PC-9 (cell line): ENCODE measurements at regions not wholly inside any gene's neighbourhood (a gene's known extent, or its start where the extent isn't known, plus 50 kb on each side); places are given as distances from the start of the nearest gene placed in this dataset.

Experiments
- BruUV-seq: library from RNA; stranded (reverse); fragments of 400-500 nt; replicated peaks from 2 replicates; lab custom pipeline; 2021; lab: Mats Ljungman, UMichigan
- CTCF ChIA-PET: fragments of 300-600 bp; sonication (Branson Sonifier 250); formaldehyde crosslinking; loops from one replicate; lab custom pipeline; 2022; ENCODE audit warnings: antibody characterized with exemption; lab: Charles Lee
- POLR2A ChIA-PET: fragments of 300-600 bp; sonication (Branson Sonifier 250); formaldehyde crosslinking; loops from one replicate; lab custom pipeline; 2022; ENCODE audit warnings: antibody characterized with exemption; ENCODE audit not compliant: unreplicated experiment; lab: Charles Lee
- DNase-seq, 2 experiments: peaks; one replicate each; pipeline versions ENCODE4 v3.0.0 to v3.0.0-alpha.2; 2015 to 2022; ENCODE audit warnings: mixed read lengths in 1 of 2
- H2AFZ ChIP-seq: fragments of 200-600 bp; sonication (generic); 2 replicates; pipeline ENCODE4 v1.8.1; 2017; ENCODE audit warnings: antibody characterized with exemption
- H3F3A ChIP-seq: fragments of 200-600 bp; sonication (generic); 2 replicates; pipeline ENCODE4 v1.8.1; 2017; ENCODE audit warnings: antibody characterized with exemption, mild to moderate bottlenecking, low read depth; ENCODE audit not compliant: insufficient read depth
- H3K27ac ChIP-seq: fragments of 200-600 bp; sonication (generic); 2 replicates; pipeline ENCODE4 v1.6.1; 2016; ENCODE audit warnings: mixed run types
- H3K27me3 ChIP-seq: fragments of 200-600 bp; sonication (generic); 2 replicates; pipeline ENCODE4 v1.6.1; 2016; ENCODE audit warnings: low read depth, mixed run types; ENCODE audit not compliant: insufficient read depth
- H3K36me3 ChIP-seq: fragments of 200-600 bp; sonication (generic); 2 replicates; pipeline ENCODE4 v1.6.1; 2016; ENCODE audit warnings: low read depth, mixed run types
- H3K4me1 ChIP-seq: fragments of 200-600 bp; sonication (generic); replicated peaks from 2 replicates; pipeline ENCODE4 v1.6.1; 2016; ENCODE audit warnings: mixed run types; ENCODE audit not compliant: insufficient read depth
- H3K4me2 ChIP-seq: fragments of 200-600 bp; sonication (generic); 2 replicates; pipeline ENCODE4 v1.6.1; 2017; ENCODE audit warnings: mixed run types
- H3K4me3 ChIP-seq: fragments of 200-600 bp; sonication (generic); 2 replicates; pipeline ENCODE4 v1.6.1; 2016; ENCODE audit warnings: mixed run types
- H3K79me2 ChIP-seq: fragments of 200-600 bp; sonication (generic); 2 replicates; pipeline ENCODE4 v1.6.1; 2017; ENCODE audit warnings: low read depth, mixed run types
- H3K9me2 ChIP-seq: fragments of 200-600 bp; sonication (generic); 2 replicates; pipeline ENCODE4 v1.8.1; 2017; ENCODE audit warnings: mild to moderate bottlenecking; ENCODE audit not compliant: insufficient read depth
- H3K9me3 ChIP-seq: fragments of 200-600 bp; sonication (generic); 2 replicates; pipeline ENCODE4 v1.8.1; 2016; ENCODE audit warnings: low read depth; ENCODE audit not compliant: insufficient read depth
- H4K20me1 ChIP-seq: fragments of 200-600 bp; sonication (generic); 2 replicates; pipeline ENCODE4 v1.8.1; 2017; ENCODE audit not compliant: insufficient read depth
- CTCF ChIP-seq: fragments of 200-600 bp; sonication (generic); conservative IDR thresholded peaks from 2 replicates; pipeline ENCODE4 v1.6.1; 2017; ENCODE audit warnings: mixed run types, antibody characterized with exemption, mild to moderate bottlenecking, moderate library complexity
- EZH2 ChIP-seq: fragments of 200-600 bp; sonication (generic); IDR thresholded peaks from 2 replicates; pipeline ENCODE4 v1.8.0; 2017; ENCODE audit warnings: antibody characterized with exemption, low read depth
- intact Hi-C: fragments of 100-400 bp; cut with micrococcal nuclease; formaldehyde crosslinking; loops from one replicate; pipeline ENCODE4 v1.10.0; 2022; ENCODE audit not compliant: unreplicated experiment

- TF ChIP-seq CTCF (no peak), EZH2 (no peak)
- Histone ChIP-seq H3K4me3 (no peak overlapping the region), H3K27me3 (no peaks in the 10 kb centered on the region), H2AFZ (no peak overlapping the region), H3K4me1 (no peaks in the 10 kb centered on the region), H3K4me2 (no peak overlapping the region), H3K27ac (no peak overlapping the region), H3F3A (no peaks in the 10 kb centered on the region; the same call in 1 of the 2 replicates), H4K20me1 (no peaks in the 10 kb centered on the region), H3K9me2 (0 out of 2 replicates have a peak, but pooled peaks cover 2% of the 10 kb centered on the region), H3K79me2 (no peaks in the 10 kb centered on the region), H3K36me3 (no peaks in the 10 kb centered on the region), H3K9me3 (no peaks in the 10 kb centered on the region)
- CTCF ChIA-PET, result no interaction called here
- intact Hi-C loops, result no loop called here
- no TSS peak for BruUV-seq
- DNase-seq, result no peak
- POLR2A ChIA-PET, result no interaction called here
Measured at GRCh38 chr5:26749829-26750228, 288.6 kb downstream of the CDH9 start.

DNA sequence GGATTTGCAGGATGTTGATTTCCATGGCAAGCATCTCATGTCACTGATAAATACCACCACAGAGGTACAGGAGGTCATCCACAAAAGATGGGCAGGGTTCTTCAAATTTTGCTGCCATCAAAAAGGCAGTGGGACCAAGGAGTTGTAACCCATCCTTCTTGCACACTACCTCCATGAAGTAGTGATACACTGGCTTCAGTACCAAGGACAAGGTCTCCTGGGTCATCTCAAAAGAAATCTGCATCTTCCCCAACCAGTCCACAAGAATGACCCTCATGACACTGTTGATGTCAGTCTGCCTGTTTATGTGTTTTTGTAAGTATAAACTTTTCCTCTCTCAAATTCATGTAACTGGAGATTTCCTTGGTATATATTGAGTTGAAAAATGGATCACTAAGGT, 298.2 kb downstream of the CDH9 start:
- no peaks in the 10 kb centered on the region for H3K27me3 ChIP-seq
- ChIA-PET CTCF (no interaction called here), POLR2A (no interaction called here)
- H3K9me2 ChIP-seq, result peaks cover 3% of the 10 kb centered on the region; the same call in 1 of the 2 replicates
- TF ChIP-seq EZH2 (no peak), CTCF (no peak)
- H4K20me1 ChIP-seq, result no peaks in the 10 kb centered on the region
- no peak for DNase-seq
- H2AFZ ChIP-seq, result no peak overlapping the region
- no peak overlapping the region for H3K27ac ChIP-seq
- no peaks in the 10 kb centered on the region for H3K9me3 ChIP-seq
- no peak overlapping the region for H3K4me2 ChIP-seq
- no peaks in the 10 kb centered on the region for H3K36me3 ChIP-seq
- H3K4me1 ChIP-seq, result no peaks in the 10 kb centered on the region
- H3F3A ChIP-seq, result no peaks in the 10 kb centered on the region
- no peaks in the 10 kb centered on the region for H3K79me2 ChIP-seq
- intact Hi-C loops, result no loop called here
- no peak overlapping the region for H3K4me3 ChIP-seq
- BruUV-seq, result no TSS peak

GRCh38 chr5:26737348-26738265, 300.8 kb downstream of the CDH9 start:
- POLR2A ChIA-PET, result no interaction called here
- no peak overlapping the region for H3K4me3 ChIP-seq
- H3K36me3 ChIP-seq, result no peaks in the 10 kb centered on the region
- no peaks in the 10 kb centered on the region for H3F3A ChIP-seq
- H3K79me2 ChIP-seq, result no peaks in the 10 kb centered on the region
- CTCF ChIA-PET, result interaction anchor here (0.7 kb wide), 1 partner anchor 1021 kb away, joined by 5 read pairs; no protein-coding TSS in a partner anchor
- no peaks in the 10 kb centered on the region for H4K20me1 ChIP-seq
- no peak overlapping the region for H3K4me2 ChIP-seq
- H3K9me3 ChIP-seq, result no peaks in the 10 kb centered on the region
- H3K9me2 ChIP-seq, result peaks cover 3% of the 10 kb centered on the region; the same call in 1 of the 2 replicates
- no peak overlapping the region for H3K27ac ChIP-seq
- BruUV-seq, result no TSS peak
- H2AFZ ChIP-seq, result no peak overlapping the region
- DNase-seq, result peak in 1 of 2 experiments; percentile 50
- H3K4me1 ChIP-seq, result no peaks in the 10 kb centered on the region
- TF ChIP-seq CTCF, result no peak
- TF ChIP-seq EZH2, result no peak
- H3K27me3 ChIP-seq, result no peaks in the 10 kb centered on the region
- intact Hi-C loops, result no loop called here
